GM12878 (cell line): ENCODE measurements at regions not wholly inside any gene's neighbourhood (a gene's known extent, or its start where the extent isn't known, plus 50 kb on each side); places are given as distances from the start of the nearest gene placed in this dataset.
A peak's percentile ranks its signal among the peaks of the same experiment; 100 is the strongest.

Source experiments
- CBX3 ChIP-seq: fragments of 200-600 bp; sonication (generic); IDR thresholded peaks from 2 replicates; pipeline ENCODE4 v1.6.1; 2016; ENCODE audit warnings: low read depth, borderline replicate concordance
- CEBPZ ChIP-seq: fragments of 150-350 bp; IDR thresholded peaks from 2 replicates; pipeline ENCODE4 v1.6.1; 2016; ENCODE audit warnings: low read depth, low read length
- CREB1 ChIP-seq: IDR thresholded peaks from 2 replicates; pipeline ENCODE4 v1.6.1; 2012; ENCODE audit warnings: low read depth, mild to moderate bottlenecking, inconsistent platforms
- GABPA ChIP-seq: IDR thresholded peaks from 2 replicates; pipeline ENCODE4 v1.6.1; 2014; ENCODE audit warnings: antibody characterized with exemption, low read depth, mild to moderate bottlenecking, inconsistent platforms
- IRF3 ChIP-seq: fragments of 450-650 bp; IDR thresholded peaks from 2 replicates; pipeline ENCODE4 v1.6.1; 2014; ENCODE audit warnings: mild to moderate bottlenecking
- MYB ChIP-seq: fragments of 150-350 bp; IDR thresholded peaks from 2 replicates; pipeline ENCODE4 v1.6.1; 2014; ENCODE audit warnings: mild to moderate bottlenecking, low read depth, low read length, borderline replicate concordance
- SMC3 ChIP-seq: IDR thresholded peaks from 2 replicates; pipeline ENCODE4 v1.6.1; 2011; ENCODE audit warnings: low read length, improper control_type of control experiment, borderline replicate concordance
- TCF12 ChIP-seq: IDR thresholded peaks from 2 replicates; pipeline ENCODE4 v1.6.1; 2011; ENCODE audit warnings: low read depth, mild to moderate bottlenecking, low read length
- ZBTB40 ChIP-seq: fragments of 450-650 bp; IDR thresholded peaks from 2 replicates; pipeline ENCODE4 v1.6.1; 2016; ENCODE audit warnings: mild to moderate bottlenecking, moderate library complexity, borderline replicate concordance

GRCh38 chr14:106044949-106045596, 518.7 kb downstream of the TMEM121 start (continued):
- no peak for TF ChIP-seq ZBTB40
- peak; percentile 22; the same call in 1 of the 2 replicates for TF ChIP-seq SMC3
- no peak for TF ChIP-seq GABPA
- no peak for TF ChIP-seq IRF3
- TF ChIP-seq MYB = no peak
- no peak for TF ChIP-seq CEBPZ
- TF ChIP-seq TCF12 = no peak
- no peak for TF ChIP-seq CBX3
- no peak for TF ChIP-seq CREB1
